ENCODE measurements at regions not wholly inside any gene's neighbourhood (a gene's known extent, or its start where the extent isn't known, plus 50 kb on each side); places are given as distances from the start of the nearest gene placed in this dataset.

- TF ChIP-seq CTCF (optimal IDR thresholded peaks at IDR 0.05 in 1 of 3, IDR thresholded peaks at IDR 0.05 in 1 of 3, conservative IDR thresholded peaks at IDR 0.05 in 1 of 3; ENCODE audit: extremely low read depth in 1 of 3, insufficient read depth in 2 of 3, low read length in 3 of 3) (no peak), EZH2 (IDR thresholded peaks at IDR 0.05; ENCODE audit: low read length) (no peak)
These were observed 628.2 kb upstream of the FOXG1 start for GRCh38 chr14:28138341-28138740.

All from keratinocyte (primary cell).